ENCODE measurements at regions not wholly inside any gene's neighbourhood (a gene's known extent, or its start where the extent isn't known, plus 50 kb on each side); places are given as distances from the start of the nearest gene placed in this dataset.

DNA sequence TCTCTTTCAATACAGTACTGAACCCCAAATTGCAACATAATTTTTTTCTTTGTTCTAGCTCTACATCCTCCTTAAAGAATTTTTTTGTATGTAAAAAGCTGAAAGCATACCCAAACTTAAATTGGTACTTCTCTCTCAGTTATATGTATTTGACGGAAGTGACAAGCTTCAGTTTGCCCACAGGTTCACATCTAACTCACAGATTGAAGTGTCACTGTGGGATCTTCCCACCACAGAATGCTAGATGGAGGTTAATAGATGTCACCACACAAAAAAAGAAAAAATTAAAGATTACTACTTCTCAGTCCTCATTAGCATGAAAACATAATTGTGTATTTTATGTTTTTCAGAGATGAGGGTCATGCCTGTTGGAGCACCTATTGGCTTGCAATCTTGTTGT lies 150.9 kb upstream of the GHITM start:
- no peak for DNase-seq (ENCODE audit: low spot score)
- H3K9me3 ChIP-seq: no peaks in the 10 kb centered on the region
- H3K4me1 ChIP-seq (replicated peaks): no peaks in the 10 kb centered on the region
- H3K27ac ChIP-seq: no peak overlapping the region
- no peaks in the 10 kb centered on the region for H3K36me3 ChIP-seq
- intact Hi-C loops (cut with DNase I): no loop called here
- TF ChIP-seq, protein P1, sequence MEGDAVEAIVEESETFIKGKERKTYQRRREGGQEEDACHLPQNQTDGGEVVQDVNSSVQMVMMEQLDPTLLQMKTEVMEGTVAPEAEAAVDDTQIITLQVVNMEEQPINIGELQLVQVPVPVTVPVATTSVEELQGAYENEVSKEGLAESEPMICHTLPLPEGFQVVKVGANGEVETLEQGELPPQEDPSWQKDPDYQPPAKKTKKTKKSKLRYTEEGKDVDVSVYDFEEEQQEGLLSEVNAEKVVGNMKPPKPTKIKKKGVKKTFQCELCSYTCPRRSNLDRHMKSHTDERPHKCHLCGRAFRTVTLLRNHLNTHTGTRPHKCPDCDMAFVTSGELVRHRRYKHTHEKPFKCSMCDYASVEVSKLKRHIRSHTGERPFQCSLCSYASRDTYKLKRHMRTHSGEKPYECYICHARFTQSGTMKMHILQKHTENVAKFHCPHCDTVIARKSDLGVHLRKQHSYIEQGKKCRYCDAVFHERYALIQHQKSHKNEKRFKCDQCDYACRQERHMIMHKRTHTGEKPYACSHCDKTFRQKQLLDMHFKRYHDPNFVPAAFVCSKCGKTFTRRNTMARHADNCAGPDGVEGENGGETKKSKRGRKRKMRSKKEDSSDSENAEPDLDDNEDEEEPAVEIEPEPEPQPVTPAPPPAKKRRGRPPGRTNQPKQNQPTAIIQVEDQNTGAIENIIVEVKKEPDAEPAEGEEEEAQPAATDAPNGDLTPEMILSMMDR (IDR thresholded peaks at IDR 0.05): no peak
- TF ChIP-seq POLR2AphosphoS5 (IDR thresholded peaks at IDR 0.05): no peak
- H3K27me3 ChIP-seq (replicated peaks; ENCODE audit: insufficient read depth): no peaks in the 10 kb centered on the region
- 97% methylated on average over 1 of the region's 1 CpG for WGBS
- no peak overlapping the region for H3K4me3 ChIP-seq

DNA sequence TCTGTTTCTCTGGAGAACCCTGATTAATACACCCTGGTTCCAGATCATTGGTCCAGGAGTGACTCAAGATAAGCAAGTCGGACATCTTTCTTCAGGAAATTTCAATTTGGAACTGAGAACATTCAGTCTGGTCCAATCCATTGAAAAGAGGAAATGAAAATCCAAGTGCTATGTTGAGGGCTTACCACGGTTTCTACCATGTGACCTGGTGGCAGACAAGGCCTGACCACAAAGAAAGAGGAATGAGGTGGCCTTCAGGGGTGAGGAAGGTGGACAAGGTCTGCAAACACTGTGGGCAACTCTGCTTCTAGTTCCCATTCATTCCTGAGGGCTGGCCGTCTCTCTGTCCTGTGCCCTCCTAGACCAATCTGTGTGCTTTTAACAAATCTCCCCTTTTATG lies 149.2 kb upstream of the GHITM start:
- no peak overlapping the region for H3K27ac ChIP-seq
- no peaks in the 10 kb centered on the region for H3K4me1 ChIP-seq (replicated peaks)
- no peaks in the 10 kb centered on the region for H3K27me3 ChIP-seq (replicated peaks; ENCODE audit: insufficient read depth)
- no peak overlapping the region for H3K4me3 ChIP-seq
- TF ChIP-seq POLR2A (IDR thresholded peaks at IDR 0.05): no peak
- TF ChIP-seq, protein P1 (IDR thresholded peaks at IDR 0.05): no peak
- TF ChIP-seq POLR2AphosphoS5 (IDR thresholded peaks at IDR 0.05): no peak
- H3K36me3 ChIP-seq: no peaks in the 10 kb centered on the region
- DNase-seq (ENCODE audit: low spot score): no peak
- WGBS: 87% methylated on average over 3 of the region's 3 CpGs
- intact Hi-C loops (cut with DNase I): no loop called here
- H3K9me3 ChIP-seq: no peaks in the 10 kb centered on the region

DNA sequence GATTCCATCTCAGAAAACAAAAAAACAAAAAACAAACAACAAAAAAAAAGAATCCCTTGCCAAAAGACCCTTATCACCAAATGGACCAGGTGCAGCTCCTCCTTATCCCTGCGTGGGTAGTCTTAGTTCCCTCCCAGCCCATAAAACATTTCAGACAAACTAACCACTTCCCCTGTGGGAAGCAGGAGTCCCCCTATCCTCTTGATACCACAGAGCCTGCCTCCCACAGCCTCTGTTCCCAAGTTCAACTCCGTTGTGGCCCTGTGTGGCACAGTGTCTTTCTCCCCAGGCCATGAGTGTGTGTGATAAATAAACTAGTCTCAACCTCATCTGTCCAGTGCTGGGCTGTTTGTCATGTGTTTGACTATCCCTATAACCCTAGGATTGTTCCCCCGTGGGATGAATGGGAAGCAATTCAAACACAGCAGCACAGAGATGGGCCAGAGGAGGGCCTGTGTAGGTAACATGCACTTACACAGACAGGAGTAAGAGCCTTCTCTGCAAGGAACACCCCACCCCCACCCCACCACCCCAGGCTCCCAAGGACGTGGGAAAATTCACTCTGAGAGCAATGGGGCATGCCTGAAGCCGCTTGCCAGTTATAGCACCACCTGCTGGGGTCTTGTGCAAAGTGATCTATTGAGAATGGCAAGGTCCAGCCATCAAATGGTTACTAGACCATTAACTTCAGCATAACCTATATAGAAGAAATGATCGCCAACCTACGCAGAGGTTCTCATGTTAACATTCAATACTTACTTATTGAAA lies 147.1 kb upstream of the GHITM start:
- no peak for TF ChIP-seq POLR2AphosphoS5 (IDR thresholded peaks at IDR 0.05)
- Histone ChIP-seq H3K27me3 (replicated peaks; ENCODE audit: insufficient read depth) (no peaks in the 10 kb centered on the region), H3K36me3 (no peaks in the 10 kb centered on the region), H3K4me3 (no peak overlapping the region), H3K27ac (no peak overlapping the region), H3K9me3 (no peaks in the 10 kb centered on the region), H3K4me1 (replicated peaks) (no peaks in the 10 kb centered on the region)
- no peak for DNase-seq (ENCODE audit: low spot score)
- WGBS: 56% methylated on average over 7 of the region's 7 CpGs
- intact Hi-C loops (cut with DNase I): no loop called here

DNA sequence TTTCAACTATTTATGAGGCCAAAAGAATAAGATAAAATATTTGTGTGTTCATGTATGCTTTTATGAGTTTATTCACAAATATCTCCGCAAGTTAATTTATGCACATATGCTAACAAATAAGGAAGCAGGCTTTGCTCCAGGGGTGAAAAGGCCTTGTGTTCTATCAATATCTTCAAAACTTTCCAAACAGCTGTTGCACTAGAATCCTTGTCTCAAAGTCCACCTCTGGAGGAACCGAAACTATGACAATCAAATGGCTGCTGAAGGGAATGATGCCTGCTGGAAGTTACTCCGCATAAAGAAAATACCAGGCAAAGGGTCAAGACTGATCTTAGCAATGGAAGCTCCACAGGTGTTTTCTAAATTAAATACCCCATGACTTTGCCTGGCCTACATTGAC lies 145.0 kb upstream of the GHITM start:
- no peak overlapping the region for H3K27ac ChIP-seq
- WGBS: 98% methylated on average over 3 of the region's 3 CpGs
- no peaks in the 10 kb centered on the region for H3K27me3 ChIP-seq (replicated peaks; ENCODE audit: insufficient read depth)
- no peaks in the 10 kb centered on the region for H3K4me1 ChIP-seq (replicated peaks)
- no peaks in the 10 kb centered on the region for H3K9me3 ChIP-seq
- TF ChIP-seq POLR2AphosphoS5 (IDR thresholded peaks at IDR 0.05): no peak
- TF ChIP-seq, protein P1 (IDR thresholded peaks at IDR 0.05): no peak
- intact Hi-C loops (cut with DNase I): no loop called here
- no peak for DNase-seq (ENCODE audit: low spot score)
- no peak overlapping the region for H3K4me3 ChIP-seq
- no peaks in the 10 kb centered on the region for H3K36me3 ChIP-seq

DNA sequence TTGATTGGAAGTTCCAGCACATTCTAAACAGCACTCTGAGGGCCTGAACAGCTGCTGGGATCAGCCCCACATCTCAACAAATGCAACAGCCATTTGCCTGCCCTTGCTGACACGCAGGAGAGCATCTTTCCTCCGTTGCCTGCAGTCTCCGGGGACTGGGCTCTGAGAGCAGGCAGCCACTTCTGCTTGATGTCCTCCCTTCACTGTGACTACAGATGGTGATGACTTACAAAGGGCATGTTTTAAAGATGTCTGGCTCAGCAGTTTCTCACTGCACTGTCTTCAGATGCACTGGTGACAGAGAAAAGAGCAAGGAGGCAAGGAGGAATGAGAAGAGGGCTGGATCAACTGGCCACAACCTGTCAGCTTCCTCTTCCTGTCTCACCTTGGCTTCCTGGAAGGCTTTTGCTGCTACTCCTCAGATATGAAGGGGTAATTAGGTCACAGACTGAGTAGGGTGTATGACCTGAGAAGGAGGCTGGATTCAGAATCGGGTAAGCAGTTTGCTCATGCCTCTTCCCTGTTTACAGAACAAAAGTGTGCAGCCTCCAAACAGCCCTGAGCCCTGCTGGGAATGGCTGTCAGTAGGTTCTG lies 143.5 kb upstream of the GHITM start:
- H3K4me1 ChIP-seq (replicated peaks): no peaks in the 10 kb centered on the region
- no peak overlapping the region for H3K27ac ChIP-seq
- 71% methylated on average over 4 of the region's 4 CpGs for WGBS
- no peaks in the 10 kb centered on the region for H3K9me3 ChIP-seq
- TF ChIP-seq POLR2A (IDR thresholded peaks at IDR 0.05) (no peak), POLR2AphosphoS5 (IDR thresholded peaks at IDR 0.05) (no peak)
- TF ChIP-seq, protein P1 (IDR thresholded peaks at IDR 0.05): no peak
- intact Hi-C loops (cut with DNase I): no loop called here
- H3K4me3 ChIP-seq: no peak overlapping the region
- no peaks in the 10 kb centered on the region for H3K27me3 ChIP-seq (replicated peaks; ENCODE audit: insufficient read depth)
- no peaks in the 10 kb centered on the region for H3K36me3 ChIP-seq
- no peak for DNase-seq (ENCODE audit: low spot score)

Measured in prostate gland (tissue), 2 donors.